ENCODE measurements at regions not wholly inside any gene's neighbourhood (a gene's known extent, or its start where the extent isn't known, plus 50 kb on each side); places are given as distances from the start of the nearest gene placed in this dataset.

DNA sequence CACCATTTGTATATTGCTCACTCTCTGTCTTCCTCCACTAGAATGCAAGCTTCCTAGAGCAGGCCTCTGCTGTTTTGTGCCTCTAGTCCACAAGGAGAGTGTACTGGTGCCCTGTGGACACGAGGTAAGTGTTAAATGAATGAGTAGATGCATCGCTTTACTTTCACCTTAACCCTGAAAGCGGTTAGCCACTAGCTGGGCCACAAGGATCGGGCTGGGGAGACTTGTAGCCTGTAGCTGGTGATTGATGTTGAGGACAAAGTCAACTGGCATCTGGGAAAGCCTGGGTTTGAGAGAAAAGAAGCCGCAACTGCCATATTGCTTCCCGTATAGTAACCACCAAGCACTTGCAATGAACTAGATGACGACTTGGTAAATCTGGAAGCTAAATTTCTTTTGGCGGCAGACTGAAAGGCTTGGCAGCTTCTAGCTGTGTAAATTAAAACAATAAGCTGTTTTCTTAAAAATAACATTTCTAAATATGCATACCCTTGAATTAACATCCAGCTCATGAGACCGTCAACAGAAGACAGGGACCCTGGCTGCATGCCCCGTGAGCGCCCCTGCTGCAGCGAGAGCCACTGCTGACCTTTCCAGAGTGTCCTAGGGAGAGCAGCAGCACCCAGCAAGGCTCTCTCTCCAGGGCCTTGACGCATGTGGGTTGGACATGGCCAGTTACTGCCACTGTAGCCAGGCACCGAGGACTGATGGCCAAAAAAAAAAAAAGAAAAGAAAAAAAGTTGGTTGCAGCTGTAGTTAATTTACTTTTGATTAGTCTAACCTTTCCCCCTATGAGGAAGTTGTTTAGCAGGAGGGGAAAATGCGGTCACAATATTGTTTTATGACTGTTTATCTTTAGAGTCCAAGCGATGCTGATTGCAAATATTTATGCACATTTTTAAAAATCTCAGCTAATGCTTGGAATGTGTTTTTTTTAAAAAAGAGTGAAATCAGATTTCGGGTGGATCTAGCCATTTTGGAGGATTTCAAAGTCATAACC, 315.1 kb downstream of the TFAP2C start:
- no peak overlapping the region for H3K27ac ChIP-seq
- no peak for TF ChIP-seq ZFX (IDR thresholded peaks at IDR 0.05)
- TF ChIP-seq, protein P1, sequence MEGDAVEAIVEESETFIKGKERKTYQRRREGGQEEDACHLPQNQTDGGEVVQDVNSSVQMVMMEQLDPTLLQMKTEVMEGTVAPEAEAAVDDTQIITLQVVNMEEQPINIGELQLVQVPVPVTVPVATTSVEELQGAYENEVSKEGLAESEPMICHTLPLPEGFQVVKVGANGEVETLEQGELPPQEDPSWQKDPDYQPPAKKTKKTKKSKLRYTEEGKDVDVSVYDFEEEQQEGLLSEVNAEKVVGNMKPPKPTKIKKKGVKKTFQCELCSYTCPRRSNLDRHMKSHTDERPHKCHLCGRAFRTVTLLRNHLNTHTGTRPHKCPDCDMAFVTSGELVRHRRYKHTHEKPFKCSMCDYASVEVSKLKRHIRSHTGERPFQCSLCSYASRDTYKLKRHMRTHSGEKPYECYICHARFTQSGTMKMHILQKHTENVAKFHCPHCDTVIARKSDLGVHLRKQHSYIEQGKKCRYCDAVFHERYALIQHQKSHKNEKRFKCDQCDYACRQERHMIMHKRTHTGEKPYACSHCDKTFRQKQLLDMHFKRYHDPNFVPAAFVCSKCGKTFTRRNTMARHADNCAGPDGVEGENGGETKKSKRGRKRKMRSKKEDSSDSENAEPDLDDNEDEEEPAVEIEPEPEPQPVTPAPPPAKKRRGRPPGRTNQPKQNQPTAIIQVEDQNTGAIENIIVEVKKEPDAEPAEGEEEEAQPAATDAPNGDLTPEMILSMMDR (conservative IDR thresholded peaks at IDR 0.05), result no peak

DNA sequence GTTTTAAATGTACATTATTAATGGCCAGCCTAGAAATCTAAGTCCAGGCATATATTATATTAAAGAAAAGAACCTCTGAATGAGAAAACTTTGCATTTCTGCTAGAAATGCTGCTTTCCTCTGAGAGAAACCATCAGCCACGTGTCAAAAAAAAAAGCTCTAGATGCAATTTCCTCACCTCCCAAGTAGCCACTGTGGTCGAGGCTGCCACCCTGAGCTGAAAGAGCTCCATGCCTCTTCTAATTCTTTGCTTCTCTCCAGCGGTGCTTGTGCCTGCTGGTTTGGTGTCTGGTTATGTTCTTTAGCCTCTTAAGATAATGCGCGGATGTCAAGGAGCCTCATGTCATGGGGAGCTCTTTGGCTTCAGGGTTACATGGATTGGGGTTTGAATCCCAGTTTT, 316.0 kb downstream of the TFAP2C start:
- TF ChIP-seq ZFX (IDR thresholded peaks at IDR 0.05), result no peak
- TF ChIP-seq, protein P1 (conservative IDR thresholded peaks at IDR 0.05), result no peak
- no peak overlapping the region for H3K27ac ChIP-seq

DNA sequence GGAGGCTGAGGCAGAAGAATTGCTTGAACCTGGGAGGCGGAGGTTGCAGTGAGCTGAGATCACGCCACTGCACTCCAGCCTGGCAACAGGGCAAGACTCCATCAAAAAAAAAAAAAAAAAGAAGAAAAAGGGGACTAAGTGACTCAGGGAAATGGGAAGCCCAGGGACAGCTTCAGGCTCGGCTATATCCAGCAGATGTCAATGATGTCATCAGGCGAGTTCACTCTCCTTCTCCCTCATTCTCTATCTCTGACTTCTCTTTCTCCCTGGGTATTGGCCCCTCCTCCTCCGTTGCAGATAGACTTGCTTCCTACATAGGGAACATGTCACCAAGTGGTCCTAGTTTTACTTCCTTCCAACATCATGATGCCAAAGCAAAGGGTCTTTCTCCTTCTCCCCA, 316.8 kb downstream of the TFAP2C start:
- no peak overlapping the region for H3K27ac ChIP-seq
- TF ChIP-seq, protein P1 (conservative IDR thresholded peaks at IDR 0.05), result no peak
- TF ChIP-seq ZFX (IDR thresholded peaks at IDR 0.05), result no peak

DNA sequence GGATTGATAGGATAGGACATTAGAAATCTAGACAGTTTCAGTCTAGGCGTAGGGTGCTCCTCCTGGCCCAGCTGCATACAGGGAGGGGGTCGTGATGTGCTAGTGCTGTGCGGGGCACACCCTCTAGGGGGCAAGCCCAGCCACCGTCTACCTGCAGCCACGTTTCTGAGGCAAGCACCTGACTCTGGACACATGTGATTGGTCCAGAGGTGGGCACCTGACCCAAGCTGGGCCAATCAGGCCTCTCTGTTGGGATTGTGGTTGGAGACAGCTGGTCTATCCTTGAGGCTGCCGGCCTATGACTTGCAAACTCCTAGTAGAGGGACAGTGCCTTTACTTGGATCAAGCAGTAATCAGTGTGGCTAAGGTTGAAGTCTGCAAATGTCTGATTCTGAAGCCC, 317.1 kb downstream of the BMP7 start:
- H3K27ac ChIP-seq, result no peak overlapping the region
- TF ChIP-seq ZFX (IDR thresholded peaks at IDR 0.05), result no peak
- TF ChIP-seq, protein P1 (conservative IDR thresholded peaks at IDR 0.05), result no peak

DNA sequence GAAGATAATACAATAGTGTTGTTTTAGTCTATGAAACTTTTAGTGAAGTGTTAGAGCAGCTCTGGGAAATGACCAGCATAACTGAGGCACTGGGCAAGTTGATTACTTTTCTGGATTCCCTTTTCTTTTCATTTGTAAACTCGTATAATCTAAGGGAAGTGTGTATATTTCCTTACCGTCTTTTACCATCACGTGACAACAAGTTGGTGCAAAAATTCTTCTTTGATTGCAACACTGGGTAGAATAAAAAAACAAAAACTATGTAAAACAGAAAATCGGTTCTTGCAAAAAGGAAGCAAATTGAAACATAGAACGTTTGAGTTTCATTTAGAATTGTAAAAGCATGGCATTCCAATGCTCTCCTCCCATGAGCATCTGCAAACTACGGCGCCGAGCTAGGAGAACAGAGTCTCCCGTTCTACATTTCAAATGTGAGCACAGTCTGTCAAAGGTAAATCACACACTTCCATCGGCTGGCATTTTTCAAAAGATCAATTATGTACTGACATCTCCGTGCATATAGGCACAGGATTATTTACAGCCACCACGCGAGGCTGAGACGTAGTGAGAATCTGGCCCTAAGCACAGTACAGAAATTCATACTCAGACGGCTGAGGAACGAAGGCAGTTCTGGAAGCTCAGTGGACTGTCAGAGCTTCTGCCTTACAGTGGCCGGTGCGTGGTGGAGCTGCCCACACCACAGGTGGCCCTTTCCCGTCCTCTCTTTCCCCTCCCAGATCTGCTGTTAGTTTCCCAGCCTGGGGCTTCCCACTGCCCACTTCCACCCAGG, 314.0 kb downstream of the BMP7 start:
- TF ChIP-seq, protein P1 (conservative IDR thresholded peaks at IDR 0.05), result no peak
- TF ChIP-seq ZFX (IDR thresholded peaks at IDR 0.05), result no peak
- H3K27ac ChIP-seq, result no peak overlapping the region

DNA sequence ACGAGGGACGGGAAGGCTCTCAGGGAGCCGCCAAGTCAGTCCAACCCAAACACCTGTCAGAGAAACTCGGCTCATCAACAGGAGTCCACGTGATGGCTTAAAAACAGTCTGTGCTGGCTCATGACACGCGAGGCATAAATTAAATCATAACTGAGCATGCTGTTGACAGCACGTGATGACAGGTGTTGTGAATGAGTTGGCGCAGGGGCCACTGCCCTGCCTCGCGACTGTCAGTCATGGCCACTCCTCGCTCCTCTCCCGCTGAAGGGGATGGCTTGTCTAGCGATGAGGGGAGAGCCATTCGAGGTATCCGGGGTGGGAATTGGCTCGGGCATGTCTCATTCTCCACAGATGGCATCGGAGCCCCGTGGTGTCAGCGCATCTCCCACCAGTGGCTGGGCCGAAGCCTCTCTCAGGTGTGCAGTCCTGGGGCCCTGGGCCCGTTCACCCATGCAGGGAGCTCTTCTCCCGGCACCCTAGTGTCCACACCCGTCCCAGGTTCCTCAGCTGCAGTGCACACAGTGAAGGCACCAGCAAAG, 313.3 kb downstream of the BMP7 start:
- TF ChIP-seq ZFX (IDR thresholded peaks at IDR 0.05), result no peak
- TF ChIP-seq, protein P1 (conservative IDR thresholded peaks at IDR 0.05), result no peak

More for the DNA sequence above, 313.3 kb downstream of the BMP7 start:
- H3K27ac ChIP-seq, result no peak overlapping the region
